Occipital lobe (tissue), 1 donor: ENCODE measurements at regions not wholly inside any gene's neighbourhood (a gene's known extent, or its start where the extent isn't known, plus 50 kb on each side); places are given as distances from the start of the nearest gene placed in this dataset.
"Not testable (repeated sequence)": the region's sequence is repeated elsewhere in the genome, so short reads cannot be mapped to it uniquely, and the experiment has no call there.

Source experiments
- DNase-seq: peaks from one replicate; lab custom pipeline; 2025; lab: John Stamatoyannopoulos, UW

DNA sequence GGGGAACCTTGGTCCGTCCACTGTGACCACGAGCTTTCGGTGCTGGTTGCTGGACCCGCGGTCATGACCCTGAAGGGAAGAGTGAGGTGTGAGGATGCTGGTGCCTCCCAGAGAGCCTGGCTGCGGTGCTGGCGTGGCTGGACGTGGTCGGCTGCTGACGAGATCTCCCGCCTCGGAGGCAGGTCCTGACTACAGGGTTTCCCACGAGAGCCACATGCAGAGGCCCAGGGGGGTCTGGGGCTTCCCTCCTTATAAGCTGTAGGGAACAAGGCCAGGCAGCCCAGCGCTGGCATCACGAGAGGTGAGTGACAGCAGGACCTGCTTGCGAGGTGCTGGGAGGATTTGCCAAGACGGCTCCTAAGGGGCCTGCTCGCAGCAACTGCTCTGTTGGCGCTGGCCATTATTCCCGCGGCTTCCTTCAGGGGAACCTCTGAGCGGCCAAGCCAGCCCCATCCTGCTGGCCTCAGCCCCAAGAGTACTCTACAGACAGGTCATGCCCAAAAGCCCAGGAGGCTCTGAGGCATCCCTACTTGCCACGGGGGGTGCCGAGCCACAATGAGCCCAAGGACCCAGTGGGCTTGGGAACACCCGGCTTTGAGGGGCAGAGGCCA is 134.8 kb downstream of the FOXL1 start:
- DNase-seq = no peak

DNA sequence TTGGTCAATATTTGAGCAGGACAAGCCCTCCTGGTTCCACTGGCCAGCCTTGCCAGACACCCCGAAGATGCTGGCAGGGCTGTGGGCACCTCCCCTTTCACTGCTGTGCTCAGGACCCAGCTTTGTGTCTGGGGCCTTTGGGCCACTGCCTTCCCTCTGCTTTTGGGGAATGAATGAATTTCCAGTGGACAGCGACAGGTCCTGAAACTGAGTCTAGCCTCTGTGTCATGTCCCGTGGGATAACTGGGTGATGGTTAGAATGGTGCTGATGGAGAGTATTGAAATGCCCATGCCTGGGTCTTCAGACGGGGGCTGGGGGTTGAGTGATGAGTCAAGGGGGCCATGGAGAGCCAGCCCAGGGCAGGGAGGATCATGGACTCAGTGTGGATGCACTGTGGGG is 135.8 kb downstream of the FOXL1 start:
- DNase-seq = no peak

DNA sequence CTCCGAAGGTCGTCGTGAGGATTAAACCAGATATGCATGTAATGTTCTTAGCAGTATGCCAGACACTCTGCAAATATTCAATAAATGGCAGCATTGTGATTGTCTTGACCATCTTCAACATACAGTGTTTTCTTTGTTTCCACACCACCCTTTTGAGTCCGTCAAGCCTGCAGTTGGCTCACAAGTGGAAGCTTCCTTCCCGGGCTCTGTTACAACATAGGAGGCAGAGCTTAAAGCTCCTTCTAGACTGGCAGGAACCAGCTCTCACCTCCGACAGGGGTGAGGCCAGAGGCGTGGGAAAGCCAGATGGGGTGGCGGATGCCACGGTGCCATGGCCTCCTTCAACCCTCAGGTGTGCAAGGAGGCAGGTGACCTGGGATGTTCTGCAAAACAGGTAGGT is 138.3 kb downstream of the FOXL1 start:
- DNase-seq = no peak

DNA sequence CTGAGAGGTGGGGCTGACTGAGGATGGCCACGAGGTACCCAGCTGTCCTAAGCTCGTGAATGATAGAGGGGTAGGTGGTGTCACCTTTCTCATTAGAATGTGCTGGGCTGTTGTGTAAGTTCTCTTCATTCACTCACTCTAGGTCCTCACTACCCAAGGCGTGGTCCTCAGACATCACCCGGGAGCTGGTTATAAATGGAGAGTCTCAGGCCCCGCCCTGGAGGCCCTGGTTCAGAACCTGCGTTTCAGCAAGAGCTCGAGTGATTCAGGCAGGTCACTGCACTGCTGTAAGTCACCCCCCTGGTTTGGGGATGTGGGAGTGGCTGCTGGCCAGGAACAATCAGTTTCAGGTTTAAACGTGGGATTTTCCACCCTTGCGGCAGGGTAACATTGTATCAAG is 139.8 kb downstream of the FOXL1 start:
- DNase-seq = no peak

DNA sequence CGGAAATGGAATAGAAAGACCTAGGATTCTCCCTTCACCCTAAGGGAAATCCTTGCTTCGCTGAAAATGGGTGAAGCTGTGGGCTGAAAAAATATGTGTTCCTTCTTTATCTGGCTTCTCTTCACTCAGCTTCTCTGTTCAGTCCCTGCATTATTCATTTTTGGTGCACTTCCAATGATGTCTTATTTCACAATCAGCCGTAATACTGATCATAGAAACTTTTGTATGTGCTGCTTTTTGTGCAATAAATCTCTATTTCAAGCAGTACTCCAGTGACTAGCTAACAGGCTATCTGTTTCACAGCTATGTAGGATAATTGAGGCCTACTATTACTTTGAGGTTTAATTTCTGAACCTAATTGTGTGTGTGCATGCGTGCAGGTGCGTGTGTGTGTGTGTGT is 144.6 kb downstream of the FOXL1 start:
- no peak for DNase-seq

DNA sequence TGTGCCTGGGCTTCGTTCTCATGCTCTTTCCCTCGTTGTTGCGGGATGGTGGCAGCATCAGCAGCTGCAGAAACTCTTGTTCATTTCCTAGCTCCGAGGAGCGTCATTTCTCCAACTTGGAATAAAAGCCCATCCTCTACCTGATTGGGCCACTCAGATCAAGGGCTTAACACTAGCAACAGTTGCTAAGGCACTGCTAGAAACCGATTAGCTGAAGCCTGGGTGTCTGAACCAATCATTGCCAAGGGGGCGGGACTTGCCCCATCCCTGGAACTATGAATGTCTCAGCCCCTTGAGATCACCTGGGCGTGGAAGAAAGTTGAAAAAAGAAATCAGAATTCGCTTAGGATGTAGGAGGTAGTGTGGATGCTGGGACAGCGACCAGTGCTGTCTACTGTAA is 145.3 kb downstream of the FOXL1 start:
- no peak for DNase-seq

DNA sequence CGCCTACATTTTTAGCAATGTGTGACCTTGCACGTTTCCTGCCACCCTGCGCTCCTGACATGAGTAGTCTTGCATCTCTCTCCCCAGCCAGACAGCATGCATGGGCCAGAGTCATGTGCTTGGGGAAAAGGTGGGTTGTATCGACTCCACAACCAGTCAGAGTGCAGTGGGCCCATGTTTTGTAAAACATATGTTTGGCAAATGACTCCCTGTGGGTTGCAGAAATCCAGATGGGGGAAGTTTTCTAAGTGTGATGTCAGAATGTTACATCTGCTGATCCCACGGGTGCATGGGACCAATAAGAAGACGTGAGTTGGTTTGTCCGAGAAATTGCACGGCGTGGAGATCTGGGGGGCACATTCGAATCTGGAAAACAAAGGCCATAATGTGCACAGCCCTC is 147.1 kb downstream of the FOXL1 start:
- no peak for DNase-seq

DNA sequence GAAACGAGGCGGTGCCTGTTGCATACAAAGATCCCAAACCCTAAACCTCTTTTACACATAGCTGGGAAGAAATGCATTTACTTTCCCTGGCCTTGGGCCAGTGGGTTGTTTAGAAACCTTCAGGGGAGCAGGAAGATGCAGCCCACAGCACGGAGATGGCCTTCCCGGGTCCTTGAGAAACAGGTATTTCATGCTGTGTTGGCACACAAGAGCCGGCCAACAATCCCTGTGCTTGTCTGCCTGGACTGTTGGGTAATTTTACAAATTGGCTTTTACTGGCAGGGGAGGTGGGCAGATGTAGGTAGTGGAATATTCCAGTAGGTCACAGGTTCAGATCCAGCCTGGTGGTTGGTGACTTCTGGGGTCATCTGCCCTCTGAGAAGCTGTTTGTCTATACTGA is 148.0 kb downstream of the FOXL1 start:
- no peak for DNase-seq

DNA sequence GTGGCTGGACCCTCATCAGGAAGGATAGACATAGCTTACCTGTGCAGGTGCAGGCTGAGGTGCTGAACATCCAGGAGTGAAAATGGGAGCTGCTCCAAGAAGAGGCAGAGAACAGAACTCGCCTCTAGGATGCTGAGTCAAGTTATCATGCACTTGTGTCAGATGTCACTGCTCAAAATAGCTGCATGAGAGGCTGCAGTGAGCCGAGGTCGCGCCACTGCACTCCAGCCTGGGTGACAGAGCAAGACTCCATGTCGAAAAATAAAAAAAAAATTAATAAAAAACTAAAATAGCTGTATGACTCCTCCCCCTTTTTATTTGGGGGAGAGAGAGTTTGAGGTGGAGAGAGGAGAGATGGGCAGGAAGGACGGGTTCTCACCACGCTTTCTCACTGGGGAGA is 148.8 kb downstream of the FOXL1 start:
- no peak for DNase-seq

DNA sequence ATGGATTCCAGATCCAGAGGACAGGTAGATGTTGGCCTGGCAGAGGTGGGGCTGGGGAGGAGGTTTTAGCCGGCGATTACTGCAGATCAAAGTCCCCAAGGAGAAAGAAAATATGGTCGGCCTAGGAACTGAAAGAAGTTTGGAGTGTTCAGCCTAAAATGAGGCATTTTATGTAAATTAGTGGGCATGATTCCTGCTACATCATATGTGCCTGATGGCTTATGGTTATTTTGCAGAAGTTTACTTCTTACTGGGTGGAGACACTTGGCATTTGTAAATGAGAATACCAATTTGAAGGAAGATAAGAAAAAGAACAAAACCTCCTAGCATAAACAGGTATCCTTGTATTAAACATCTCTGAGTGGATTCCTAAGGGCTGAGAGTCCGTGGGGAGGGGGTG is 149.3 kb downstream of the FOXL1 start:
- no peak for DNase-seq

DNA sequence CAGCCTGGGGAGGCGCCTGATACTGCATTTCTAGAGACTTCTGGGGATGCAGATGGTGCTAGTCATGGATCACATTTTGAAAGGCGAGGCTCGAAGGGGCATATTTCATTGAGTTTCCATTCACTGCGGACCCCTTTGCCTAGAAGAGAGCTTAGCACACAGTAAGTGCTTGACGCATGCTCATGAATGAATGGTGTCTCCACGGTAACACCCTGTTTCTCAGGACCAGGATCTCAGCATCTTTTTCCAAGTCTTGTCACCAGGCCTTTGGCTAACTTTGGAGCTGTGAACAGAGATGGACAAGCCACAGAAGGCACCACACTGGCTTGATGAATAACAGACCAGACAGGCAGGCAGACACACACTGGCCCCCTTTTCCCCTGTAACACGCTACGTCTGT is 151.3 kb downstream of the FOXL1 start:
- DNase-seq = no peak

DNA sequence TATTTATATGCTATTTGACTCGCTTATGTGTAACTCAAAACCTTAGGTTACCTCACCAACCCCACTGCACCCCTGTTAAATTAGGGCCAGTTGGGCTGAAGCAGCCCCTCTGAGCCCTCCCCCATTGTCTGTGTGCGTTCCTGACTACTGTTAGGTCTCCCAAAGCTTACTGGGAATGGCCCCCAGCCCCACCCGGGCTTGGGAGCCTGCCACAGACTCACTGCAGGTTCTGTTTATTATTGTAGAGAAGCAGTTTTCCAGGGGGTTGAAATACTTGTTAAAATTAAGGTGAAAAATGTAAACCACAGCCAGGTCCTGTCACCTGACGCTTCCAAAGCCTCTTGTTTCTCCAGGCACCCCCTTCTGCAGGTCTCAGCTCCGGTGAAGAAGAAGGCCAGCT is 151.7 kb downstream of the FOXL1 start:
- no peak for DNase-seq

DNA sequence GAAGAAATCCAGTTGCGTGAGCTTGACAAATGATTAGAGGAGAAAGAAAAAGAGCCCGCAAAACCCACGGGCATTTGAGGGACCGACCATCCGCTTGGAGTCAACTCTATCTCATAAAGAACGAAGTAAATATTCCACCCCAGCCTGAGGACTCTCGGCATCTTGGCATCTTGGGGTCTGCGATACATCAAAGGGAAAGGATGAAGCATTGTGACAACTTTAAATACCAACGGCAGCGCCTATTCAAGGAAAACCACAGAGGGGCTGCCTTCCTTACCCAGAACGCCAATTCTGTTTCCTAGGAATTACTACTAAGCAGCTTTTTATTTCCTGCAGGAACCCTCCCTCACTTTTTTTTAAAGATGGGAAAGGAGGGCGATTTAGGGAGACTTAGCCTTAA is 152.2 kb downstream of the FOXL1 start:
- no peak for DNase-seq

DNA sequence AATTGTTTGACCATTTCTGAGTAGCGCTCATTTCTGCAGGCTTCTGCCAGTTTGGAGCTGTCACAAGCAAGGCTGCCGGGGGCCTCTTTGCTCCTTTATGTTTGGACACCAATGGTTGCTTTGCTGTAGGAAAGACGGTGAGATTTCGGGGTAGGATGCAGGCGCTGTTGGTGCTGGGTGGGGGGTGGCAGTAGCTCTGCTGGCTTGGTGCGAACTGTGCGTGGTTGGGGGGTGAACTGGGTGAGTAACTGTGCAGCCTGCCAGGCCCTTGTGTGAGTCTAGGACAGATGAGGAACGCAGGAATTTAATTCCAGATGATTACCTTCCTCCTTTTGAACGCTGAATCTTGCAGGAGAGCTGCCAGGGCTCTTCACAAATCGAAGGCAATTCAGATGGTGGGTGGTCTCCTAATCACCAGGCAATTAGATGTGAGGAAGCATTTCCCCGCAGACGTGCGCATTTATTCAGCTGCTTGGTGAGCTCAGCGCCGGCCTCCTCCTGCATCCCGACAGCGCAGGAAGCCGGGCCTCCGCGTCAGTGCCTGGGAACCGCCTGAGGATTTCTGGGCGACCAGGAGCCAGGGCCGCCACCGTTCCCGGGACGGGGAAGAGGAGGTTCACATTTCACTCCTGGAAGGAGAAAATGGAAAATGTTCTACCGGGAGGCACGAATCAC is 154.4 kb downstream of the FOXL1 start:
- no peak for DNase-seq

DNA sequence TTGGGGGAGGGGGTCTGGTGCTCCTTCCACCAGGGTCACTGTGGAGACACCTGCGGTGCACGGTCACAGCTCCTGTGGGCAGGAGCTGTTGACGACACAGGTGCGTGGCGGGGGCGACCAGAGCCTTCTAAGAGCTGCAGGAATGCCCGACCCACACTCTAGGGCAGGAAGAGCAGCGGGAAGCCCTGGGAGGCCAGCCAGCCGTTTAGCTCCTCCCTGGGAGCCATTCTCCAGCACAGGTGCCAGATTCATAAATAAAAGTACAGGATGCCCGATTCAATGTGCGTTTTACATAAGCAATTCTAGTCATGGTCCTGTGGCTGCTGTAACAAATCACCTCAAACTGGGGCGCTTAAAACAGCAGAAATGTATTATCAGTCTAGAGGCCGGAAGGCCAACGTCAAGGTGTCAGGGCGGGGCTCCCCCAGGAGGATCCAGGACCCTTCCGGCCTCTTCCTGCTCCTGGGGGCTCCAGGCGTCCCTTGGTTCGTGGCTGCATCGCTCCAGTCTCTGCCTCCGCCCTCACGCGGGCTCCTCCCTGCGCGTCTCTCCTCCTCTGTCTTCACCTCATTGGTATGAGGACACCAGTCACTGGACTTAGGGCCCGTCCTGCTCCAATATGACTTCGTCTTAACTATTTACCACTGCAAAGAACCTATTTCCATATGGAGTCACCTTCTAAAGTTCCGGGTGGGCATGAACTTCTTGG is 155.4 kb downstream of the FOXL1 start:
- no peak for DNase-seq

DNA sequence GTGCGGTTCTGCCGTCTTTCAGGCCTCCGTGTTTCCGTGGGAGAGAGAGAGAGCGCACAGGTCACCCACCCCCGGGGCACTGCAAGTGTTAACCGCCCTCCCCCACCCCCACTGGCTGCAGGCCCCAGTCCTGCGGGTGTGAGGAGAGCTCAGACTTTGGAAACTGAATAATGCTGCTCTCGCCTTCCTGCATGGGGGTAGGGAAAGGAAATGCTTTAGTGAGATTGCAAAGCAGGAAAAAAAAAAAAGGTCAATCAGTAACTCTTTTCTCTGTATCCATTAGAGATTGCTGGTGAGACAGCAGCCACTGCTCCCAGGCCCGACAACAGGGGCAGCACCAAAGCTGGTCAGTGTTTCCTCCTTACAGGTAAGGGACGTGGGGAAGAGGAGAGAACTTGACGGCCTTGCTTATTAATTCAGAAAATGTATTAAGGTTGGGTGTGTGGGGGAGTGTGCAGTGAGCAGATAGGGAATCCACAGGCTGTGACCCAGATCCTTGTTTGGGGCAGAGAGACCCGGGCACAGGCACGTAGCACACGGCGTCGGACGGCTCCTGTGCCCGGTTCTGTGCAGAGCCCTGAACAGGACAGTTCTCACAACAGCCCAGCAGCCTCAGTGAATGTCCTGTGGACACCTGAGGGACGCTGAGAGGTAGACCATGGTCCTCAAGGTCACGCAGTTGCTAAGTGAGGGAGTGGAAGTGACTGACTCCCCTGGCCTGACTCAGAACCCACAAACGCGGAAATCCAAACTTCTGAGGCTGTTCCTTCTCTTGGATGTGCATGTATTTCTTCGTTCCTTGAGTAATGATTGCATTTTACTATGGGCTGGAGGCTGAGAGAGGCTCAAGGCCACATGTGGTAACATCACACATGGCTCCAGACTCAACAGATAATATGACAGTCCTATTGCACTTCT is 156.5 kb downstream of the FOXL1 start:
- no peak for DNase-seq

DNA sequence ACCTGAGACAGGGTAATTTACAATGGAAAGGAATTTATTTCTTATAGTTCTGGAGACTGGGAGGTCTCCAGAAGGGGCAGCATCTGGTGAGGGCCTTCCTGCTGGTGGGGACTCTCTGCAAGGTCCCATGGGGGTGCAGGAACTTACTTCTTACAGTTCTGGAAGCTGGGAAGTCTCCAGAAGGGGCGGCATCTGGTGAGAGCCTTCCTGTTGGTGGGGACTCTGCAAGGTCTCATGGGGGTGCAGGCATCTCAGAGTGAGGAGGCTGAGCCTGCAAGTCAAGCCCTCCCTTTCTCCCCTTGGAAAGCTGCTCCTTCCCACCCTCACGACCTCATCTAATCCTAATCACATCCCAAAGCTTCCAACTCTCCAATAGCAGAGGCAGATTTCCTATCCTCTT is 157.4 kb downstream of the FOXL1 start:
- DNase-seq = no peak

DNA sequence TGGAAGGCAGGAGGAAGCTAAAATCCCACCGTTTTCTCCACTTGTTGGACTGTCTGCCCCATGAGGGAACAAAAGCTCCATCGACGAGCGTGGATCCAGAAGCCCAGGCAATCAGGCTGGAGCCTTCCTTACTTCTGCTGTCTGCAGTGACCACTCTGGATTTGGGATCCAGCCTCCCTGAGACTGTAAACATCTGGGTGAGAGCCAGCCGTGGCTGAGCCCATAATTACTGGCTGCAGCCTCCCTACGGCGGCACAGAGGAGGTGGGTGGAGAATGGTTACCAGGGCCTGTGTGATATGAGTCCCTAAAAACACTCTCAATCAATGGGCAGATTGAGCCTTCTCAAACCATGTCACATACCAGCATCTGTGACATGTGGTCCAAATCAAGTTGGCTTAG is 158.2 kb downstream of the FOXL1 start:
- no peak for DNase-seq

DNA sequence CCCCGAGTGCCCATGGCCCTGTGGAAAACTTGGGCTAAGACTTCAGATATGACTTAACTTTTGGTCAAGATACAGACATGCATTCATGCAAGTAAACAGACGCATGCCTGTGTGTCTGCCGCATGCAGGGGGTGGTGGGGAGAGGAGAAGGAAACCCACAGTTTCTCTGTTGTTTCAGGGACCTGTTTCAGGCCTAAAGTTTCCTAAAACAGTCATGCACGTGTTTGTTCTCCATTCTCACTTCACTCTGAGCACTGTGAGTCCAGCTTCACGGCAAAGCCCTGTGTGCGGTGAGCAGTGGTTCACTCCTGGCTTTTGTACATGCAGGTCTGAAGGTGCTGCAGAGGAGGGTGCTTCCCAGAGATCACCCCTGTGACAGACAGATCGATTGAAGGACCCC is 158.7 kb downstream of the FOXL1 start:
- DNase-seq = no peak

DNA sequence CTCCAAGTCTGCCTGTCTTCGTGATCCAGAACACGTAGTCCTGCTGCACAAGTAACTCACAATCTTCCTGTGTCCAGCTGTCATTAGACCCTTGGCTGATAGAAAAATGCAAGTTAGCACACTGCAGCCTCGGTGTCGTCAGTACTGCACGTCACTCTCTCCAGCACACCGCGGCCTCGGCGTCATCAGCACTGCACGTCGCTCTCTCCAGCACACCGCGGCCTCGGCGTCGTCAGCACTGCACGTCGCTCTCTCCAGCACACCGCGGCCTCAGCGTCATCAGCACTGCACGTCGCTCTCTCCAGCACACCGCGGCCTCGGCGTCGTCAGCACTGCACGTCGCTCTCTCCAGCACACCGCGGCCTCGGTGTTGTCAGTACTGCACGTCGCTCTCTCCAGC is 160.0 kb downstream of the FOXL1 start:
- DNase-seq = not testable (repeated sequence)

DNA sequence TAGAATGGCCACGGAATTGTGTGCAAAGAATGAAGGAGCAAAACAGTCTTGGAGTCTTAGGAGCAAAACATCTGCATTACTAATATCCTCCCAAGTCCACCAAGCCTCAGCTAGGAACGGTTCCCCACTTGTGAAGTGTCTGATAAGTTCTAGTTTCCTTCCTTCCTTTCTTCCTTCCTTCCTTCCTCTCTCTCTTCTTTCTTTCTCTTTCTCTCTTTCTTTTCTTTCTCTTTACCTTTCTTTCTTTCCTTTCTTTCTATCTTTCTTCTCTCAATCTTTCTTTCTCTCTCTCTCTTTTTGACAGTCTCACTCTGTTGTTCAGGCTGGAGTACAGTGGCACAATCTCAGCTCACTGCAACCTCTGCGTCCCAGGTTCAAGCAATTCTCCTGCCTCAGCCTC is 160.8 kb downstream of the FOXL1 start:
- DNase-seq = no peak

DNA sequence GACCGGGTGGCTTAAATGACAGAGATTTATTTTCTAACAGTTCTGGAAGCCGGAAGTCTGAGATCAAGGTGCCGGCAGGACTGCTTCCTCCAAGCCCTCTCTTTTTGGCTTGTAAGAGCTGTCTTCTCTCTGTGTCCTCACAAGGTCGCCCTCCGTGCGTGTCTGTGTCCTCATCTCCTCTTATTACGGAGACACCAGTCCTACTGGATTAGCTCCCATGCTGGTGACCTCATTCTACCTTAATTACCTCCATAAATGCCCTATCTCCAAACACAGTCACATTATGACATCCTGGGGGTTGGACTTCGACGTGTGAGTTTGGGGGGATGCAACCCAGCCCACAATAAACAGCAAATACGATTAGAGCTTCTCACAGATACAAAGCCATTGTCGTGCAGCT is 161.5 kb downstream of the FOXL1 start:
- DNase-seq = no peak
